ENCODE measurements at regions not wholly inside any gene's neighbourhood (a gene's known extent, or its start where the extent isn't known, plus 50 kb on each side); places are given as distances from the start of the nearest gene placed in this dataset.

DNA sequence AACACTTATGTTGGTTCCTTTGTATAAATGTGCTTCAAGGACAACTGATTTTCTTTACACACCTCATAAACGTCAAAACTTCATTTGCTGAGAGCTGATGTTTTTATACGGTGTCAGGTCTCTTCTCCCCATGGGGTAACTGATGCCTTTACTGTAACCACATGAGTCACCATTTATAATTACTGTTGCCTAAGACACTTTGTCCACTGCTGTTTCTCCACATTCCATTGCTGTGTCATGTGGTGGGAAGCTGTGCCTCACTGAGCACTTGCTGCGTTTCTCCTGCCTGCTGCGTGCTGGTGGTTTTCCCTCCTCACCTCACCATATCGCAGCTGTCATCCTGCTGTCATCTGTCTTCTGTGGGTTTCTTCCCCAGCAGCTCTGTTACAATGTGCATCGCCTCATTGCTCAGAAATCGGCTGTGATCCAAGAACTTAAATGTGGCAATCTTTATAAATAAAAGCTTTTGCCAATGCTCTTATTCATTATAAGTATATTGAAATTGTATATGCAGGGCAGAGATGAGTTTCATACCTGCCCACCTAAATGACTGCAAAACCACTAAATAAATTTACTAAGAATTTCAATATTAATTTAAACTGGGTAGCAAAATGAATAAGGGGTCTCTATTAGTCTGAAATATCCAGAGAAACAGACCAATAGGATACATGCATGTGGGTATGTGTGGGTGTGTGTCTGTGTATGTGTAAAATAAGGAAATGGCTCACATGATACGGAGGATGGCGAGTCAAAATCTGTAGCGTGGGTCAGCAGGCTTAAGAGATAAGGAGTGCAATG is 547.0 kb upstream of the SLITRK5 start:
- Histone ChIP-seq H3K4me1 (ENCODE audit: low read depth) (no peaks in the 10 kb centered on the region), H3K9me3 (no peaks in the 10 kb centered on the region), H3K4me3 (no peak overlapping the region), H3K36me3 (ENCODE audit: low read depth) (no peaks in the 10 kb centered on the region)
- intact Hi-C loops (cut with DNase I, micrococcal nuclease): no loop called here
- TF ChIP-seq, protein P1, sequence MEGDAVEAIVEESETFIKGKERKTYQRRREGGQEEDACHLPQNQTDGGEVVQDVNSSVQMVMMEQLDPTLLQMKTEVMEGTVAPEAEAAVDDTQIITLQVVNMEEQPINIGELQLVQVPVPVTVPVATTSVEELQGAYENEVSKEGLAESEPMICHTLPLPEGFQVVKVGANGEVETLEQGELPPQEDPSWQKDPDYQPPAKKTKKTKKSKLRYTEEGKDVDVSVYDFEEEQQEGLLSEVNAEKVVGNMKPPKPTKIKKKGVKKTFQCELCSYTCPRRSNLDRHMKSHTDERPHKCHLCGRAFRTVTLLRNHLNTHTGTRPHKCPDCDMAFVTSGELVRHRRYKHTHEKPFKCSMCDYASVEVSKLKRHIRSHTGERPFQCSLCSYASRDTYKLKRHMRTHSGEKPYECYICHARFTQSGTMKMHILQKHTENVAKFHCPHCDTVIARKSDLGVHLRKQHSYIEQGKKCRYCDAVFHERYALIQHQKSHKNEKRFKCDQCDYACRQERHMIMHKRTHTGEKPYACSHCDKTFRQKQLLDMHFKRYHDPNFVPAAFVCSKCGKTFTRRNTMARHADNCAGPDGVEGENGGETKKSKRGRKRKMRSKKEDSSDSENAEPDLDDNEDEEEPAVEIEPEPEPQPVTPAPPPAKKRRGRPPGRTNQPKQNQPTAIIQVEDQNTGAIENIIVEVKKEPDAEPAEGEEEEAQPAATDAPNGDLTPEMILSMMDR (IDR thresholded peaks at IDR 0.05): no peak
- ATAC-seq (no peak), DNase-seq (no peak)

DNA sequence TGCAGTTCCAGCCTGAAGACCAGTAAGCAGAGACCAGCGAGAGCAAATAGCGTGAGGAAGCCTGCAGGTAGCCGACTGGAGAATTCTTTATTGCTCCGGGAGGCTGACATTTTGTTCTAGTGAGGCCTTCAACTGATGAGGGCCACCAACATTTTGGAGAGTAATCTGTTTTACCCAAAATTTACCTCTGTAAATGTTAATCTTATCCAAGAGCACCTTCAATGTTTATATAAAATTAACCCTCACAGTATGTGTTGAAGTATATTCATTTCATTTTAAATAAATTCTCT is 546.4 kb upstream of the SLITRK5 start:
- Histone ChIP-seq H3K36me3 (ENCODE audit: low read depth) (no peaks in the 10 kb centered on the region), H3K4me3 (no peak overlapping the region), H3K4me1 (ENCODE audit: low read depth) (no peaks in the 10 kb centered on the region), H3K9me3 (no peaks in the 10 kb centered on the region)
- ATAC-seq: no peak
- intact Hi-C loops (cut with DNase I, micrococcal nuclease): no loop called here
- TF ChIP-seq, protein P1 (IDR thresholded peaks at IDR 0.05): no peak
- no peak for DNase-seq

DNA sequence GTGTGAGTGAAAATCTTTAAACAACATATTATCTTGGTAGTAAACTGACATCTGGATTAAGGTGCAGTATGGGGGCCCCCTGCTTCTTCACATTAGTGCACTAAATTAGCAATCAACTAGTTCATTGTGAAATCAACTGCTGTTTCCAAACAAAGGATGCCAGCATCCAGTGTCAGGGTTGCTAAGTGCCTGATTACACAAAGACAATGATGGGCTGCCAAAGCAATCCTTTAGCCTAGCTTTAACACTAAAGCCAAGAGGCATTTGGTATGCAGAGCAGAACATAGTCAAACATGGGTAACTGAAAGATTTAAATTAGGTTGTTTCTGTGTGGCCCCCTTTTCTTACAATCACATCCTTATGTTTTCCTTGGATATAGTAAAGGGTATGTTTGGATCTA is 543.1 kb upstream of the SLITRK5 start:
- intact Hi-C loops (cut with DNase I, micrococcal nuclease): no loop called here
- TF ChIP-seq, protein P1 (IDR thresholded peaks at IDR 0.05): no peak
- Histone ChIP-seq H3K9me3 (no peaks in the 10 kb centered on the region), H3K4me3 (no peak overlapping the region), H3K4me1 (ENCODE audit: low read depth) (no peaks in the 10 kb centered on the region), H3K36me3 (ENCODE audit: low read depth) (no peaks in the 10 kb centered on the region)
- DNase-seq: no peak
- ATAC-seq: no peak

DNA sequence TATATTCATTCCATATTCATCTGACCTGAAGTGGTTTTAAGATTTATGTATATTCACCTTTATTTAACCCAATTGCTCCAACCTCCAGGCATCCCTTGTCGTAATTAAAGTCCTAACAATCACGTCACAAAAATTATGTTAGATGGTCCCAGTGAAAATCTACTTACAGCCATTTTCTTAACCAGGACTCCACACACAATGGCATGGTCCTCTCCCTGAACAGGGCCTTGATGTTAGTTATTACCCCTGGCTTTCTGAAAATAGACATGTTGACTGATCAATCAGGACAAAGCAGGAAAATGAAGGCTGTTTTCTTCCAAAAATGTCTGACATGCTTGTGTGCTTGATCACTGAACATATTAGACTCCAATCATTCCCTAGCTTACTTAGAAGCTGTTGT is 542.7 kb upstream of the SLITRK5 start:
- no peak overlapping the region for H3K4me3 ChIP-seq
- no peaks in the 10 kb centered on the region for H3K4me1 ChIP-seq (ENCODE audit: low read depth)
- intact Hi-C loops (cut with DNase I, micrococcal nuclease): no loop called here
- TF ChIP-seq, protein P1 (IDR thresholded peaks at IDR 0.05): no peak
- ATAC-seq (no peak), DNase-seq (no peak)
- H3K36me3 ChIP-seq (ENCODE audit: low read depth): no peaks in the 10 kb centered on the region
- no peaks in the 10 kb centered on the region for H3K9me3 ChIP-seq

DNA sequence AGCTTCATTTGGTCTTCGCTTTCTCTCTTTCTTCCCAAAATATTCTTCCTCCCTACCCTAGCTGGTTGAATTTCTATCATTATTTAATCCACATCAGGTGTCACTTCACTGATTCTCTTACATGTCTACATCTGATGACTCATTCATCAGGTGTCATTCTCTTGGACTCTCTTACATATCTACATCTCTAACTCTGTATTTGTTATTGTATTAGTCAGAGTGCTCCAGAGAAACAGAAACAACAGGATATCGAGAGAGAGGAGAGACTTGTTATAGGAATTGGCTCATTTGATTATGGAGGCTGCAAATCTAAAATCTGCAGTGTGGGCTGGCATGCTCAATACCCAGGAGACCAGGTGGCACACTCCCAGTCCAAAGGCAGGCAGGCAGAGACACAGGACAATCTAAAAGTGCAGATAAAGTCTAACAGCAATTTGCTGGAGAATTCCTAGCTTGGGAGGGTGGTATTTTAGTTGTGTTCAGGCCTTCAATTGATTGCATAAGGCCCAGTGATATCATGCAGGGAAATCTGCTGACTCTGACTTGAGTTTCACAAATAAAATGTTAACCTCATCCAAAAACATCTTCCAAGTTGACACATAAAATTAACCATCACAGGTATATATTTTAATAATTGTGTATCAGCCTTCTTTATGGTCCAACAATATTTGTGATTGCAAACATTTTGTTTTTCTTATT is 541.4 kb upstream of the SLITRK5 start:
- DNase-seq (no peak), ATAC-seq (no peak)
- TF ChIP-seq, protein P1 (IDR thresholded peaks at IDR 0.05): no peak
- Histone ChIP-seq H3K4me1 (ENCODE audit: low read depth) (no peaks in the 10 kb centered on the region), H3K9me3 (no peaks in the 10 kb centered on the region), H3K4me3 (no peak overlapping the region), H3K36me3 (ENCODE audit: low read depth) (no peaks in the 10 kb centered on the region)
- intact Hi-C loops (cut with DNase I, micrococcal nuclease): no loop called here

Measured in mucosa of descending colon (tissue), 3 donors.